ENCODE measurements at regions not wholly inside any gene's neighbourhood (a gene's known extent, or its start where the extent isn't known, plus 50 kb on each side); places are given as distances from the start of the nearest gene placed in this dataset.

GRCh38 chr14:49363821-49364751, 222.1 kb downstream of the RPS29 start:
- no peak for TF ChIP-seq CTCF (IDR thresholded peaks at IDR 0.05)
- no peak for TF ChIP-seq POLR2A (IDR thresholded peaks at IDR 0.05)
- TF ChIP-seq EP300 (IDR thresholded peaks at IDR 0.05) = no peak

Data from ovary (tissue), 3 donors.